HT1080 (cell line): ENCODE measurements at regions not wholly inside any gene's neighbourhood (a gene's known extent, or its start where the extent isn't known, plus 50 kb on each side); places are given as distances from the start of the nearest gene placed in this dataset.

Experiments used
- DNase-seq: peaks from one replicate; pipeline ENCODE4 v3.0.0-alpha.2; 2015; ENCODE audit warnings: low read depth

DNA sequence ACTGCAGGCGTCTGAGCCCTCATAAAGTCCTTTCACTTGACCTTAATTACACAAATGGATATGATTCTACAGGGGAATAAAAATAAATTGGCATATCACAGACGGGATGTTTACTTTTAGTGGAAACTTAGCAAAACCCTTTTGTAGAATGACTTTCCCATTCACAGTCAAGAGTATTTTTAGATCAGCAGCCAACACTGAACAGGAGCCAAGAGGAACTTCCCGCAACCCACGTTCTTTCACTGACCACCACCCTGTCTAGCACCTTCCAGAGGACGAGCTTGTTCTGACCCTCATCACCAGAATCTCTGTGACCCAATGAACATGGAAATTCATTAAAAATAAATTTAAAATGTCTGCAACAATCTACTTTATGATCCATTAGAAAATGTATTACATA, 119.0 kb upstream of the SNTG2 start:
- DNase-seq: no peak

DNA sequence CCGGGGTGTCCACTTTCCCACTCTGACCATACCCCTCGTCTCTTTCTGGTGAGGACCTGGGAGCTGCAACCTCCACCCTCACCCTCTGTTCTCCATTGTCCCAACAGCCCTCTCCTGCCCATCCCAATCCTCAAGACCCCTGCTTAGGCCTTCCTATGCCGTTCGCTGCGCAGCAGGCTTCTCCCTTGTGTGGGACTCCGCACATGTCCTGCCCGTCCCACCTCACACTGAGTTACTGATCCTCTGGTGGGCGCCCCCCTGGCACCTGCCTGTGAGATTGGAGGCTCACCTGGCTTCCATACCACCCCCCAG, 119.5 kb upstream of the SNTG2 start:
- DNase-seq: no peak

DNA sequence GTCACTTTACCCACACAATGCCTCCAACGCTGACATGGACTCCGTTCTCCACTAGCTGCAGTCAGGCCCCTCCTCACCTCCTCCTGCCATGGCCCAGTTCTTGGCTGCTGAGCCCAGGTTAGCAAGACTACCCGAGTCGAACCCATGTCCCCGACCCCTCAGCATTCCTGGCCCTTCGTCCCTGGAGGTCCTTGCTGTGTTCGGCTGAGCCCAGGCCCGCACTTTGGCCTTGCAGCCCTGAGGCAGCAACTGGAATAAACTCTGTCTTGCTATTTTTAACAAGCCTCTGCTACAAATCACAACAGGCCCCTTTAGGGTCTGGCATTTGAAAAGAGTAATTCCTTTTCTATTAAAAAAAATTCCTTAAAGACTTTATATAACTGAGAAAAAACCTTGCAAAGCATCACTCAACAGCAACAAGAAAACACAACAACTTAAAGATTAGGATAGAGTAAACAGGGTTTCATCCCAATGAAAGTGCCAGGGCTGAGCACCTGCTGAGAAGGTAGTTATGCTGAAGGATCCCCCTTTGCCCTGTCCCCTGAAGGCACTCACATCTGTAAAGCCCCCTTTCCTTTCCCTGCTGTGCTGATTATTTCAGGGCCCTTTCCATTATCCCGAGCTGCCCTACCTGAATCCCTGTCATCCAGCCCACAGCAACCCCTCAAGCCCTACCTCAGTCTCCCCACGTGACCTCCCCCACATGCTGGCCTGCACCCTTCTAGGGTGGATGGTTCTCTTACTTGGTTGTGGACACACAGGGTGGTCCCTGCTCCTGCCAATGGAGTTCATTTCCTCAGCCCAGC, 120.0 kb upstream of the SNTG2 start:
- DNase-seq: no peak

GRCh38 chr2:829047-829446, 121.6 kb upstream of the SNTG2 start:
- DNase-seq: no peak

- DNase-seq: no peak
These were observed 125.7 kb upstream of the SNTG2 start for GRCh38 chr2:824954-825353.

- DNase-seq: no peak
These were observed 126.1 kb upstream of the SNTG2 start for GRCh38 chr2:824524-824923.

GRCh38 chr2:821546-821945, 129.1 kb upstream of the SNTG2 start:
- no peak for DNase-seq

DNA sequence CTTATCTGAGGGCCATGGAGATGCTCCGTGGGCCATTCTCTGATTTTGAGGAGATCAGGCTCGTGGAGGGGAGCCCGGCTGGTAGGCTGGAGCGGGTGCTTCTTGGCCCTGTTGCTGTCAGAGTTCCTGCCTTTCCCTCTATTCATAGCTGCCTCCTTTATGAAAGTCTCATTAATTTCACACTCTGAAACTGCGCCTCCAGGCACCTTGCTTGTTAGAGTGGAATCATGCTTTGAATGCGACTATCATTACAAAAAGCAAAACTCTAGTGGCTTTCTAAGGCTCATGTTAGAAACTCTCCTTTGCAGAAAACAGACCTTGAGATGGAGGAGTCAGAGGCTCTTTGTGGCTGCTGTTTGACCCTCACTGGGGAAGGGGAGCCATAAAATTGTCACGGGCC, 131.0 kb upstream of the SNTG2 start:
- no peak for DNase-seq

- no peak for DNase-seq
These were observed 131.5 kb upstream of the SNTG2 start for GRCh38 chr2:819121-819520.

- no peak for DNase-seq
These were observed 133.2 kb upstream of the SNTG2 start for GRCh38 chr2:817336-818015.

DNA sequence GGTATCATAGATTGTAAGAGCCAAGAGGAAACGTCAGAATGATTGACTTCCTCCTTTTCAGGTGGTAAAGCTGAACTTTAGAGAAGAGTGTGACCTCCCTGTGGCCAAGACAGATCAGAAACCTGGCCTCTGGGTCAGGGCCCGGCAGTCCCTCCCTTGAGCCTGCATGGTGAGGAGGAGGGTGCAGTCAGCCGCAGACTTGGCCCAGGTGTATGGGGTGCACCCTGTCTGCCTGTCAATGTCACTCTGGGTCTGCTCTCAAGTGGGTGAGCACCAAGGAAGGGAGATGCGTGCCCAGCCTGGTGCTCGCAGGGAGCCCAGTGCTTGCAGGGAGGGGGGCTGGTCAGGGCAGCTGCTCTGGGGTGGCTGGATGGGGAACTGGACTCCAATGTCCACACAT, 134.4 kb upstream of the SNTG2 start:
- no peak for DNase-seq

- no peak for DNase-seq
These were observed 133.2 kb upstream of the TMEM18 start for GRCh38 chr2:810397-810796.

- no peak for DNase-seq
These were observed 130.1 kb upstream of the TMEM18 start for GRCh38 chr2:807300-807699.

DNA sequence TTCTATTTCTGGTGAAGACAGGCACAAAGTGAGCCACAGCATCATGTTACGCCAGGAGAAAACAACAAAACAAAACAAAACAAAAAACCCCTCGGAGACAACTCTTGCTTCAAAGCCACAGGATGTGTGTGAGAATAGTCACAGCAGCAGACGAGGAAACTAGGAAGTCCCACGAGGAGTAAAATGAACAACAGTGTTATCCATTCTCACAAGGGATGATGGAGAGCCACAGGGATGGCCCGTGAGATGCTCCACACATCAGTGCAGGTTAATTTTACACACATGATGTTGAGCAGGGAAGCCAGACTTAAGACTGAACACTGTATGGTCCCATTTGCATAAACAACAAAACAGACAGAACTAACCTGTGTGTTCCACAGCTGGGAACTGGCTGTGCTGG, 128.5 kb upstream of the TMEM18 start:
- DNase-seq: no peak

GRCh38 chr2:797993-798392, 120.8 kb upstream of the TMEM18 start:
- DNase-seq: no peak

GRCh38 chr2:797556-797955, 120.3 kb upstream of the TMEM18 start:
- DNase-seq: no peak

GRCh38 chr2:796141-796985, 119.2 kb upstream of the TMEM18 start:
- DNase-seq: no peak

GRCh38 chr2:795531-796041, 118.4 kb upstream of the TMEM18 start:
- no peak for DNase-seq

DNA sequence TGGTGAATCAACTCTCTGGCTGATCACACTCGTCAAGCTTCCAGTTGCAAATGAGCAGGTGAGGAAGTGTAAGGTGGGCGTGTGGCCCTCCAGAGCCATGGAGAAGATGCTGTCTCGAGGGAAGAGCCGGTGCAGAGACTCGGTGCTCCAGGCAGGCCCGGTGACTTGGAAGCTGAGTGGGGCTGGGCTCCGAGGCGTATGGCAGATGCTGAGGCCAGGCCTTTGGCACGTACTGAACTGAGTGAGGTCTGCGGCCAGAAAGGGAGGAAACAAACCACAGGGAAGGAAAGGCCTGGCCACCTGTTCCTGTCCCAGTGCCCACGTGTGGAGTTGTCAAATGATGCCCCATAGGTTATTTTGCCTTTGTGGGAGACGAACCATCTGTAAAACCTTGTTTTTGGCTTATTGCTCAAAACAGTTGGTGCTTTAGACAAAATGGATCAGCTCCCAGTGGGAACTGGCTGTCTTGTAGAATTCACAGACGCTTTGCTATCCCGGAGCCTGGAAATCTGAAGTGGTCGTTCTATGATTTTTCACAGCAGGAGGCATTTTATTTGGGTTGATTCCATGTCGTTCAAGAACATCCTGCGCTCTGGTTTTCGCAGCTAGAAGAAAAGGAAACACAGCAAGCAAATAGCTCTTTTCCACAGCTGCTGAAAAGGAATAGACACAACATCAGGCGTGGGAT, 117.5 kb upstream of the TMEM18 start:
- DNase-seq: no peak

DNA sequence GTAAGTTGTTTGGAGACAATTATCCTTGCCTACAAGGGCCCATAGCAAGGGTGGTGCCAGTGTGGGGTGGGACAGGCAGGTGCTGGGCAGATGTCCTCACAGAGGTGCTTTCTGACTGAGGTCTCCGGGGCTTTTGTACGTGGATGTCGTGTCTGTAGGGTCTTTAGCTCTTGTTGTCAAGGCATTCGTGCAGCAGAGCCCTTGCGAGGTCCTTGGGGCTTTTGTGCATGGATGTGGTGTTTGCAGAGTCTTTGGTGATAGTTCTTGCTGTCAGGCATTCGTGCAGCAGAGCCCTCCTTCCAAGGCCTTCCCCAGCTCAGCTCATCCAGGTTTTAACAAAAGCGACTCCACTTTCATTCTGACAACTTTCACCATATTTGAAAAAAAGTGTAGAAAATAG, 116.0 kb upstream of the TMEM18 start:
- no peak for DNase-seq

DNA sequence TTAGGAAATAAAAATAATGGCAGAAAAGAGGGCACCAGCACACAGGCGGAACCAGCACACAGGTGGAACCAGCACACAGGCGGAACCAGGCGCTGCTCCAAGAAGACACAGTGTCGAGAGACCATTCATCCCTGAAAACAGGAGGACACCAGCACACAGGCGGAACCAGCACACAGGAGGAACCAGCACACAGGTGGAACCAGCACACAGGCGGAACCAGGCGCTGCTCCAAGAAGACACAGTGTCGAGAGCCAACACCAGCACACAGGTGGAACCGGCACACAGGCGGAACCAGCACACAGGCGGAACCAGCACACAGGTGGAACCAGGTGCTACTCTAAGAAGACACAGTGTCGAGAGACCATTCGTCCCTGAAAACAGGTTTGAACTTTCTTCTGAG, 115.5 kb upstream of the TMEM18 start:
- DNase-seq: no peak
